GM12878 (cell line): ENCODE measurements at regions not wholly inside any gene's neighbourhood (a gene's known extent, or its start where the extent isn't known, plus 50 kb on each side); places are given as distances from the start of the nearest gene placed in this dataset.

ENCODE experiments used
- ATAC-seq: fragments of 200-7000 bp; cut with Tn5 transposase; 3 replicates; pipeline ENCODE4 v1.9.1; 2020; ENCODE audit warnings: mild to moderate bottlenecking, moderate library complexity
- BruUV-seq: library from RNA; stranded (reverse); fragments of 400-500 nt; replicated peaks from 2 replicates; lab custom pipeline; 2021; lab: Mats Ljungman, UMichigan
- CTCF ChIA-PET: fragments of 300-600 bp; sonication (Branson Sonifier 250); formaldehyde crosslinking; extraction: SDS; loops from one replicate; lab custom pipeline; 2021; ENCODE audit warnings: inconsistent platforms; lab: Yijun Ruan, JAX
- POLR2A ChIA-PET: fragments of 350-600 bp; formaldehyde crosslinking; extraction: SDS; loops from one replicate; lab custom pipeline; 2021; ENCODE audit warnings: inconsistent platforms; lab: Charles Lee
- RAD21 ChIA-PET: fragments of 300-600 bp; sonication (Branson Sonifier 250); formaldehyde crosslinking; loops from one replicate; lab custom pipeline; 2023; ENCODE audit warnings: antibody characterized with exemption; ENCODE audit not compliant: unreplicated experiment; lab: Charles Lee
- SMC1A ChIA-PET: fragments of 300-600 bp; sonication (Branson Sonifier 250); formaldehyde crosslinking; loops from one replicate; lab custom pipeline; 2023; ENCODE audit not compliant: unreplicated experiment, uncharacterized antibody; lab: Charles Lee
- DNase-seq: peaks from one replicate; pipeline ENCODE4 v3.0.0-alpha.2; 2011; ENCODE audit warnings: low read depth, low spot score
- FAIRE-seq: peaks from 3 replicates; lab custom pipeline; 2011; peaks lifted over from hg19 to GRCh38; lab: Jason Lieb, UNC
- H2AFZ ChIP-seq: 2 replicates; pipeline ENCODE4 v1.6.0; 2011; ENCODE audit warnings: low read depth, low read length, control low read depth; ENCODE audit not compliant: control insufficient read depth
- H3K27ac ChIP-seq: 2 replicates; pipeline ENCODE4 v1.5.1; 2011; ENCODE audit warnings: control low read depth; ENCODE audit not compliant: control insufficient read depth, insufficient read depth
- H3K27me3 ChIP-seq, 2 experiments: replicated peaks in 1 of 2; 2 replicates each; pipeline versions ENCODE4 v1.6.0 to v1.6.1; 2011; ENCODE audit warnings: low read length in 1 of 2; ENCODE audit not compliant: control insufficient read depth in 2 of 2, insufficient read depth in 2 of 2
- H3K36me3 ChIP-seq, 2 experiments: 2 replicates each; pipeline ENCODE4 v1.5.1; 2011; ENCODE audit warnings: low read length in 1 of 2; ENCODE audit not compliant: control insufficient read depth in 2 of 2, insufficient read depth in 2 of 2
- H3K4me1 ChIP-seq: 2 replicates; pipeline ENCODE4 v1.6.1; 2011; ENCODE audit warnings: mild to moderate bottlenecking, low read length, moderate library complexity, mixed read lengths; ENCODE audit not compliant: control insufficient read depth, insufficient read depth
- H3K4me2 ChIP-seq: 2 replicates; pipeline ENCODE4 v1.6.0; 2011; ENCODE audit warnings: control low read depth; ENCODE audit not compliant: control insufficient read depth, insufficient read depth
- H3K4me3 ChIP-seq: fragments of 200-600 bp; sonication (generic); 2 replicates; pipeline ENCODE4 v1.5.1; 2016
- H3K79me2 ChIP-seq: 2 replicates; pipeline ENCODE4 v1.6.0; 2011; ENCODE audit warnings: low read length; ENCODE audit not compliant: control insufficient read depth, insufficient read depth
- H3K9ac ChIP-seq: 2 replicates; pipeline ENCODE4 v1.8.0; 2011; ENCODE audit warnings: low read length, control low read depth, mixed read lengths; ENCODE audit not compliant: control insufficient read depth, insufficient read depth
- H3K9me3 ChIP-seq: replicated peaks from 3 replicates; pipeline ENCODE4 v1.5.1; 2011; ENCODE audit warnings: mild to moderate bottlenecking, low read length; ENCODE audit not compliant: control insufficient read depth, insufficient read depth
- H4K20me1 ChIP-seq: 2 replicates; pipeline ENCODE4 v1.6.0; 2011; ENCODE audit not compliant: control insufficient read depth, insufficient read depth
- CBX3 ChIP-seq: fragments of 200-600 bp; sonication (generic); IDR thresholded peaks from 2 replicates; pipeline ENCODE4 v1.6.1; 2016; ENCODE audit warnings: low read depth, borderline replicate concordance
- EED ChIP-seq: sonication (generic); IDR thresholded peaks from 2 replicates; pipeline ENCODE4 v1.6.1; 2016; ENCODE audit warnings: antibody characterized with exemption, low read depth
- HDAC2 ChIP-seq: fragments of 200-600 bp; sonication (generic); IDR thresholded peaks from 2 replicates; pipeline ENCODE4 v1.6.1; 2017
- IRF4 ChIP-seq: IDR thresholded peaks from 2 replicates; pipeline ENCODE4 v1.6.1; 2011; ENCODE audit warnings: low read depth, low read length
- JUNB ChIP-seq: IDR thresholded peaks from 2 replicates; pipeline ENCODE4 v1.6.1; 2016; ENCODE audit warnings: antibody characterized with exemption, mild to moderate bottlenecking
- KAT2A ChIP-seq: conservative IDR thresholded peaks from 2 replicates; pipeline ENCODE4 v1.6.1; 2011; ENCODE audit warnings: low read depth, low read length; ENCODE audit not compliant: control insufficient read depth
- KDM1A ChIP-seq: fragments of 200-600 bp; sonication (generic); IDR thresholded peaks from 2 replicates; pipeline ENCODE4 v1.6.1; 2016; ENCODE audit warnings: borderline replicate concordance
- NFIC ChIP-seq: IDR thresholded peaks from 2 replicates; pipeline ENCODE4 v1.6.1; 2012; ENCODE audit warnings: low read depth, mild to moderate bottlenecking, inconsistent platforms, low read length, moderate library complexity
- NR2C1 ChIP-seq: fragments of 450-650 bp; IDR thresholded peaks from 2 replicates; pipeline ENCODE4 v1.6.1; 2017; ENCODE audit warnings: antibody characterized with exemption, mild to moderate bottlenecking, moderate library complexity
- PAX5 ChIP-seq: IDR thresholded peaks from 2 replicates; pipeline ENCODE4 v1.6.1; 2011; ENCODE audit warnings: low read depth, low read length, borderline replicate concordance
- RAD21 ChIP-seq: IDR thresholded peaks from 2 replicates; pipeline ENCODE4 v1.6.1; 2011; ENCODE audit warnings: mild to moderate bottlenecking, low read depth, low read length, moderate library complexity; ENCODE audit not compliant: insufficient read depth
- RCOR1 ChIP-seq: conservative IDR thresholded peaks from 2 replicates; pipeline ENCODE4 v1.6.1; 2012; ENCODE audit warnings: low read depth, low read length, improper control_type of control experiment
- SUZ12 ChIP-seq: fragments of 200-600 bp; sonication (generic); IDR thresholded peaks from one replicate; pipeline ENCODE4 v1.6.1; 2018; ENCODE audit warnings: antibody characterized with exemption, mild to moderate bottlenecking; ENCODE audit not compliant: unreplicated experiment
- TBL1XR1 ChIP-seq: IDR thresholded peaks from 2 replicates; pipeline ENCODE4 v1.6.1; 2012; ENCODE audit warnings: low read depth, low read length, improper control_type of control experiment
- ZZZ3 ChIP-seq: IDR thresholded peaks from 2 replicates; pipeline ENCODE4 v1.6.1; 2011; ENCODE audit warnings: low read depth; ENCODE audit not compliant: control insufficient read depth, insufficient read length
- WGBS: methylation state at CpG from one replicate; pipeline ENCODE4 v1.1.6; 2016; ENCODE audit warnings: low lambda C conversion rate; ENCODE audit not compliant: insufficient replicate concordance, insufficient coverage; ENCODE audit errors: missing lambda C conversion rate; 5-methylcytosine and 5-hydroxymethylcytosine counted together
- in situ Hi-C: fragments of 300-500 bp; cut with MboI; formaldehyde crosslinking; loops from 9 replicates; pipeline ENCODE4 v1.14.3; 2018; ENCODE audit warnings: mixed read lengths
- intact Hi-C: fragments of 100-400 bp; cut with micrococcal nuclease; formaldehyde crosslinking; loops from one replicate; pipeline ENCODE4 v1.14.2; 2022; ENCODE audit not compliant: unreplicated experiment
- TF ChIP-seq, protein P1 (sequence below), 3 experiments: IDR thresholded peaks in 2 of 3; conservative IDR thresholded peaks in 1 of 3; 2 replicates each; pipeline ENCODE4 v1.5.1; 2011; ENCODE audit warnings: low read depth in 3 of 3, low read length in 3 of 3, mild to moderate bottlenecking in 3 of 3, control low read depth in 2 of 3, moderate library complexity in 2 of 3, inconsistent platforms in 1 of 3, mixed read lengths in 1 of 3; ENCODE audit not compliant: control insufficient read depth in 2 of 3, insufficient read depth in 1 of 3; ENCODE audit errors: extremely low read depth in 1 of 3
- TF ChIP-seq, protein P2 (sequence below): fragments of 450-650 bp; IDR thresholded peaks from 2 replicates; pipeline ENCODE4 v1.6.1; 2016; ENCODE audit warnings: mild to moderate bottlenecking, moderate library complexity, borderline replicate concordance

DNA sequence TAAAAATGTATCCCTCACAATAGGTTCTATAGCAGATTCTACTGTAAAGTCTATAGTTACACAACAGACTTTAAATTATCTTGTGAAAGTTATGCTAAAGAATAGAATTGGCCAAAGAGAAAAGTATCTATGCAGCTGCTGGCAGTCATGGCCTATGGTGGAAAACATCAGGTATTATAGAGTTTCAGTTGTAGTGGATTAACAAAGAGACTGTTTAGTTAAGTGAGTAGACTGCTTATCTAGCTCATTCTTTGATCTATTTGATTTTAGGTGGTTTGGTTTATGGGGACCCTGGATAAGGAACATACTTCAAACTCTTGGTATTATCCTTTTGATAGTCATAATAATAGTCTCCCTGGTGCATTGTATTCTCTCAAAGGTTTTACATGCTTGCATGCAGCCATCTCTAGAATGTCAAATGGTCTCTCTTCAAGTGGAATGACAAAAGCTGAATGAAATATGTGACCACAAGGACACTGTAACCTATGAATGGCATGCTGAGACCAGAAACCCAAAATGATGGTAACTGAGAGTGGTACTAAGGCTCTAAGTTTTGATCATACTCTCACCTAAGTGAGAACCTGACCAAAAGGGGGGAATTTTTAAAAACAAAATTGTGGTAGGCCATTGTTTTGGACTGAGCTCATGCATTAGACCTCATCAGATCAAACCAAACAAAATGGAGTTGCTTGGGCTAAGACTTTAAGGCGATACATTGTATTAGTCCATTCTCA is 54.9 kb upstream of the NAMPT start:
- no peak for FAIRE-seq
- CTCF ChIA-PET = interaction anchor here (0.8 to 1.5 kb wide), 4 partner anchors 8 to 123 kb away, joined by 3 to 5 read pairs (median 4); no protein-coding TSS in a partner anchor
- no peak for TF ChIP-seq RCOR1
- no peak for TF ChIP-seq KDM1A
- no peak for TF ChIP-seq SUZ12
- TF ChIP-seq NFIC = no peak
- no peak for TF ChIP-seq TBL1XR1
- TF ChIP-seq, protein P1, sequence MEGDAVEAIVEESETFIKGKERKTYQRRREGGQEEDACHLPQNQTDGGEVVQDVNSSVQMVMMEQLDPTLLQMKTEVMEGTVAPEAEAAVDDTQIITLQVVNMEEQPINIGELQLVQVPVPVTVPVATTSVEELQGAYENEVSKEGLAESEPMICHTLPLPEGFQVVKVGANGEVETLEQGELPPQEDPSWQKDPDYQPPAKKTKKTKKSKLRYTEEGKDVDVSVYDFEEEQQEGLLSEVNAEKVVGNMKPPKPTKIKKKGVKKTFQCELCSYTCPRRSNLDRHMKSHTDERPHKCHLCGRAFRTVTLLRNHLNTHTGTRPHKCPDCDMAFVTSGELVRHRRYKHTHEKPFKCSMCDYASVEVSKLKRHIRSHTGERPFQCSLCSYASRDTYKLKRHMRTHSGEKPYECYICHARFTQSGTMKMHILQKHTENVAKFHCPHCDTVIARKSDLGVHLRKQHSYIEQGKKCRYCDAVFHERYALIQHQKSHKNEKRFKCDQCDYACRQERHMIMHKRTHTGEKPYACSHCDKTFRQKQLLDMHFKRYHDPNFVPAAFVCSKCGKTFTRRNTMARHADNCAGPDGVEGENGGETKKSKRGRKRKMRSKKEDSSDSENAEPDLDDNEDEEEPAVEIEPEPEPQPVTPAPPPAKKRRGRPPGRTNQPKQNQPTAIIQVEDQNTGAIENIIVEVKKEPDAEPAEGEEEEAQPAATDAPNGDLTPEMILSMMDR (IDR thresholded peaks at IDR 0.05 in 2 of 3, conservative IDR thresholded peaks at IDR 0.05 in 1 of 3; ENCODE audit: control insufficient read depth in 2 of 3, extremely low read depth in 1 of 3, insufficient read depth in 1 of 3, low read depth in 3 of 3, low read length in 3 of 3) = no peak
- TF ChIP-seq, protein P2, sequence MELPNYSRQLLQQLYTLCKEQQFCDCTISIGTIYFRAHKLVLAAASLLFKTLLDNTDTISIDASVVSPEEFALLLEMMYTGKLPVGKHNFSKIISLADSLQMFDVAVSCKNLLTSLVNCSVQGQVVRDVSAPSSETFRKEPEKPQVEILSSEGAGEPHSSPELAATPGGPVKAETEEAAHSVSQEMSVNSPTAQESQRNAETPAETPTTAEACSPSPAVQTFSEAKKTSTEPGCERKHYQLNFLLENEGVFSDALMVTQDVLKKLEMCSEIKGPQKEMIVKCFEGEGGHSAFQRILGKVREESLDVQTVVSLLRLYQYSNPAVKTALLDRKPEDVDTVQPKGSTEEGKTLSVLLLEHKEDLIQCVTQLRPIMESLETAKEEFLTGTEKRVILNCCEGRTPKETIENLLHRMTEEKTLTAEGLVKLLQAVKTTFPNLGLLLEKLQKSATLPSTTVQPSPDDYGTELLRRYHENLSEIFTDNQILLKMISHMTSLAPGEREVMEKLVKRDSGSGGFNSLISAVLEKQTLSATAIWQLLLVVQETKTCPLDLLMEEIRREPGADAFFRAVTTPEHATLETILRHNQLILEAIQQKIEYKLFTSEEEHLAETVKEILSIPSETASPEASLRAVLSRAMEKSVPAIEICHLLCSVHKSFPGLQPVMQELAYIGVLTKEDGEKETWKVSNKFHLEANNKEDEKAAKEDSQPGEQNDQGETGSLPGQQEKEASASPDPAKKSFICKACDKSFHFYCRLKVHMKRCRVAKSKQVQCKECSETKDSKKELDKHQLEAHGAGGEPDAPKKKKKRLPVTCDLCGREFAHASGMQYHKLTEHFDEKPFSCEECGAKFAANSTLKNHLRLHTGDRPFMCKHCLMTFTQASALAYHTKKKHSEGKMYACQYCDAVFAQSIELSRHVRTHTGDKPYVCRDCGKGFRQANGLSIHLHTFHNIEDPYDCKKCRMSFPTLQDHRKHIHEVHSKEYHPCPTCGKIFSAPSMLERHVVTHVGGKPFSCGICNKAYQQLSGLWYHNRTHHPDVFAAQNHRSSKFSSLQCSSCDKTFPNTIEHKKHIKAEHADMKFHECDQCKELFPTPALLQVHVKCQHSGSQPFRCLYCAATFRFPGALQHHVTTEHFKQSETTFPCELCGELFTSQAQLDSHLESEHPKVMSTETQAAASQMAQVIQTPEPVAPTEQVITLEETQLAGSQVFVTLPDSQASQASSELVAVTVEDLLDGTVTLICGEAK = no peak
- TF ChIP-seq IRF4 = no peak
- no peak for TF ChIP-seq EED
- TF ChIP-seq ZZZ3 = no peak
- TF ChIP-seq HDAC2 = no peak
- TF ChIP-seq JUNB = 0 out of 2 replicates have a peak, but pooled peaks have one; percentile 18
- no peak for TF ChIP-seq CBX3
- no peak for TF ChIP-seq PAX5
- no peak for TF ChIP-seq KAT2A
- no peak for TF ChIP-seq RAD21
- TF ChIP-seq NR2C1 = no peak

More for the DNA sequence above, 54.9 kb upstream of the NAMPT start:
- no peaks in the 10 kb centered on the region for H4K20me1 ChIP-seq
- H3K79me2 ChIP-seq = no peaks in the 10 kb centered on the region
- H3K27ac ChIP-seq = no peak overlapping the region
- BruUV-seq = no TSS peak
- H2AFZ ChIP-seq = no peak overlapping the region
- RAD21 ChIA-PET = interaction anchor here (1.2 kb wide), 1 partner anchor 54 kb away, joined by 3 read pairs; no protein-coding TSS in a partner anchor
- no peak overlapping the region for H3K9ac ChIP-seq
- intact Hi-C loops = no loop called here
- no peaks in the 10 kb centered on the region for H3K36me3 ChIP-seq
- in situ Hi-C loops = loop anchor here (5.0 kb wide), 1 partner anchor 52 kb away; no protein-coding TSS in a partner anchor
- ATAC-seq (peak; percentile 57), DNase-seq (no peak)
- H3K4me3 ChIP-seq = no peak overlapping the region
- SMC1A ChIA-PET = interaction anchor here (1.2 kb wide), 1 partner anchor 9 kb away, joined by 3 read pairs; no protein-coding TSS in a partner anchor
- H3K4me1 ChIP-seq = no peaks in the 10 kb centered on the region
- H3K4me2 ChIP-seq = no peak overlapping the region
- H3K9me3 ChIP-seq = peaks cover 16% of the 10 kb centered on the region; the same call in 2 of the 3 replicates
- WGBS = 64% methylated on average over 1 of the region's 1 CpG
- H3K27me3 ChIP-seq = no peaks in the 10 kb centered on the region
- POLR2A ChIA-PET = no interaction called here
